HCT116 (cell line): ENCODE measurements at regions not wholly inside any gene's neighbourhood (a gene's known extent, or its start where the extent isn't known, plus 50 kb on each side); places are given as distances from the start of the nearest gene placed in this dataset.
"Not testable (repeated sequence)": the region's sequence is repeated elsewhere in the genome, so short reads cannot be mapped to it uniquely, and the experiment has no call there.

Experiments used
- ATAC-seq: fragments of 200-7000 bp; cut with Tn5 transposase; 2 replicates; pipeline ENCODE4 v1.9.1; 2020; ENCODE audit warnings: mild to moderate bottlenecking, moderate library complexity
- BruUV-seq: library from RNA; stranded (reverse); fragments of 400-500 nt; replicated peaks from 2 replicates; lab custom pipeline; 2021; lab: Mats Ljungman, UMichigan
- CTCF ChIA-PET: fragments of 300-600 bp; sonication (Branson Sonifier 250); formaldehyde crosslinking; loops from one replicate; lab custom pipeline; 2021; ENCODE audit warnings: antibody characterized with exemption; lab: Charles Lee
- POLR2A ChIA-PET: fragments of 300-600, 350-600 bp; sonication (Branson Sonifier 250); formaldehyde crosslinking; loops from one replicate; lab custom pipeline; 2021; ENCODE audit warnings: antibody characterized with exemption; lab: Charles Lee
- RAD21 ChIA-PET, 2 experiments: fragments of 300-600 bp; sonication (Branson Sonifier 250); formaldehyde crosslinking; loops; one replicate each; lab custom pipeline; 2023; ENCODE audit warnings: low total read pairs in 2 of 2; ENCODE audit not compliant: uncharacterized antibody in 2 of 2, unreplicated experiment in 2 of 2, low non-redundant PET in 1 of 2; lab: Charles Lee
- DNase-seq: peaks from one replicate; pipeline ENCODE4 v3.0.0-alpha.2; 2010; ENCODE audit warnings: low read depth, low spot score
- H2AFZ ChIP-seq: fragments of 200-600 bp; shearing (Covaris generic), sonication (generic); 2 replicates; pipeline ENCODE4 v1.6.1; 2017; ENCODE audit warnings: low read depth, mixed run types, mixed read lengths, antibody characterized with exemption, low read length; ENCODE audit not compliant: poor library complexity, severe bottlenecking
- H3K27ac ChIP-seq: 2 replicates; pipeline ENCODE4 v1.5.1; 2012; ENCODE audit warnings: low read depth, low read length
- H3K27me3 ChIP-seq: fragments of 200-600 bp; sonication (generic); 2 replicates; pipeline ENCODE4 v1.6.1; 2016; ENCODE audit warnings: mixed run types, low read length, mixed read lengths; ENCODE audit not compliant: insufficient read depth
- H3K36me3 ChIP-seq, 2 experiments: fragments of 200-500 bp in 1 of 2; fragments of 200-600 bp in 1 of 2; sonication (Bioruptor generic) in 1 of 2; sonication (generic) in 1 of 2; 2 replicates each; pipeline versions ENCODE4 v1.5.1 to v1.6.1; 2014 to 2016; ENCODE audit warnings: low read length in 2 of 2, inconsistent platforms in 1 of 2, mixed read lengths in 1 of 2, mixed run types in 1 of 2; ENCODE audit not compliant: insufficient read depth in 2 of 2, control insufficient read depth in 1 of 2
- H3K4me1 ChIP-seq, 2 experiments: fragments of 200-600 bp in 1 of 2; sonication (generic) in 1 of 2; 2 replicates each; pipeline versions ENCODE4 v1.5.1 to v1.6.1; 2012 to 2017; ENCODE audit warnings: low read length in 2 of 2, inconsistent platforms in 1 of 2, mild to moderate bottlenecking in 1 of 2, mixed read lengths in 1 of 2, mixed run types in 1 of 2, moderate library complexity in 1 of 2; ENCODE audit not compliant: insufficient read depth in 2 of 2, control insufficient read depth in 1 of 2
- H3K4me2 ChIP-seq: fragments of 200-600 bp; sonication (generic); 2 replicates; pipeline ENCODE4 v1.6.1; 2017; ENCODE audit warnings: mixed run types, low read length, mixed read lengths
- H3K4me3 ChIP-seq, 2 experiments: fragments of 200-600 bp in 1 of 2; sonication (generic) in 1 of 2; replicated peaks in 1 of 2; 2 replicates each; pipeline ENCODE4 v1.5.1; 2011 to 2016; ENCODE audit warnings: low read length in 2 of 2, control low read depth in 1 of 2, low read depth in 1 of 2, mild to moderate bottlenecking in 1 of 2, mixed read lengths in 1 of 2, mixed run types in 1 of 2
- H3K79me2 ChIP-seq: fragments of 200-600 bp; sonication (generic); 2 replicates; pipeline ENCODE4 v1.6.1; 2017; ENCODE audit warnings: mild to moderate bottlenecking, mixed run types, low read length, moderate library complexity, mixed read lengths; ENCODE audit not compliant: insufficient read depth
- H3K9ac ChIP-seq: fragments of 200-600 bp; sonication (generic); 2 replicates; pipeline ENCODE4 v1.6.1; 2016; ENCODE audit warnings: low read length, mixed read lengths
- H3K9me2 ChIP-seq: fragments of 200-600 bp; sonication (generic), shearing (Covaris generic); 2 replicates; pipeline ENCODE4 v1.6.1; 2017; ENCODE audit warnings: mixed run types, mild to moderate bottlenecking, moderate library complexity; ENCODE audit not compliant: insufficient read depth
- H3K9me3 ChIP-seq, 2 experiments: fragments of 200-500 bp in 1 of 2; fragments of 200-600 bp in 1 of 2; sonication (Bioruptor generic) in 1 of 2; sonication (generic) in 1 of 2; 2 replicates each; pipeline ENCODE4 v1.6.1; 2014 to 2017; ENCODE audit warnings: low read length in 2 of 2, mixed read lengths in 2 of 2, inconsistent platforms in 1 of 2, low read depth in 1 of 2, mild to moderate bottlenecking in 1 of 2, mixed run types in 1 of 2, moderate library complexity in 1 of 2; ENCODE audit not compliant: control insufficient read depth in 1 of 2, insufficient read depth in 1 of 2
- H4K20me1 ChIP-seq: fragments of 200-600 bp; sonication (generic), shearing (Covaris generic); 2 replicates; pipeline ENCODE4 v1.6.1; 2017; ENCODE audit warnings: mixed run types, mild to moderate bottlenecking, moderate library complexity; ENCODE audit not compliant: insufficient read depth
- ATF3 ChIP-seq: IDR thresholded peaks from 2 replicates; pipeline ENCODE4 v1.6.1; 2012
- CEBPB ChIP-seq: IDR thresholded peaks from 2 replicates; pipeline ENCODE4 v1.6.1; 2012; ENCODE audit warnings: low read depth
- EZH2 ChIP-seq: fragments of 200-600 bp; sonication (generic); IDR thresholded peaks from 2 replicates; pipeline ENCODE4 v1.6.1; 2017; ENCODE audit warnings: antibody characterized with exemption, mixed run types
- JUND ChIP-seq: IDR thresholded peaks from 2 replicates; pipeline ENCODE4 v1.6.1; 2012
- MAX ChIP-seq: IDR thresholded peaks from 2 replicates; pipeline ENCODE4 v1.6.1; 2012
- RAD21 ChIP-seq: IDR thresholded peaks from 2 replicates; pipeline ENCODE4 v1.6.1; 2012; ENCODE audit warnings: low read depth, mild to moderate bottlenecking
- SRF ChIP-seq: IDR thresholded peaks from 2 replicates; pipeline ENCODE4 v1.6.1; 2012; ENCODE audit warnings: low read depth
- intact Hi-C: fragments of 100-400 bp; cut with micrococcal nuclease; formaldehyde crosslinking; loops from 2 replicates; pipeline ENCODE4 v1.10.0; 2022

GRCh38 chr7:65285906-65286864, 87.5 kb upstream of the ZNF92 start:
- TF ChIP-seq JUND (no peak), CEBPB (no peak), RAD21 (no peak), EZH2 (no peak), MAX (no peak), ATF3 (no peak), SRF (no peak)
- no peaks in the 10 kb centered on the region for H3K4me1 ChIP-seq
- no peak overlapping the region for H3K4me2 ChIP-seq
- no peaks in the 10 kb centered on the region for H3K27me3 ChIP-seq
- RAD21 ChIA-PET: no interaction called here
- H4K20me1 ChIP-seq: no peaks in the 10 kb centered on the region
- H3K36me3 ChIP-seq: no peaks in the 10 kb centered on the region
- H3K9ac ChIP-seq: no peak overlapping the region
- no TSS peak for BruUV-seq
- ATAC-seq (no peak), DNase-seq (no peak)
- H3K79me2 ChIP-seq: no peaks in the 10 kb centered on the region
- H3K27ac ChIP-seq: no peak overlapping the region
- H3K4me3 ChIP-seq: no peak overlapping the region
- H3K9me3 ChIP-seq: no peaks in the 10 kb centered on the region
- CTCF ChIA-PET: no interaction called here
- intact Hi-C loops: no loop called here
- H3K9me2 ChIP-seq: no peaks in the 10 kb centered on the region
- H2AFZ ChIP-seq: no peak overlapping the region
- POLR2A ChIA-PET: no interaction called here

GRCh38 chr7:65285241-65285640, 88.4 kb upstream of the ZNF92 start:
- H3K36me3 ChIP-seq, POLR2A ChIA-PET, RAD21 ChIA-PET: not testable (repeated sequence)

More at GRCh38 chr7:65285241-65285640, 88.4 kb upstream of the ZNF92 start:
- intact Hi-C loops, H3K79me2 ChIP-seq, H2AFZ ChIP-seq, ATAC-seq, H3K9ac ChIP-seq, H3K4me3 ChIP-seq, H3K9me3 ChIP-seq, CTCF ChIA-PET, DNase-seq, H3K4me1 ChIP-seq, H3K4me2 ChIP-seq, H3K27me3 ChIP-seq, BruUV-seq, H3K9me2 ChIP-seq, H4K20me1 ChIP-seq, H3K27ac ChIP-seq: not testable (repeated sequence)
